ENCODE measurements at regions not wholly inside any gene's neighbourhood (a gene's known extent, or its start where the extent isn't known, plus 50 kb on each side); places are given as distances from the start of the nearest gene placed in this dataset.

DNA sequence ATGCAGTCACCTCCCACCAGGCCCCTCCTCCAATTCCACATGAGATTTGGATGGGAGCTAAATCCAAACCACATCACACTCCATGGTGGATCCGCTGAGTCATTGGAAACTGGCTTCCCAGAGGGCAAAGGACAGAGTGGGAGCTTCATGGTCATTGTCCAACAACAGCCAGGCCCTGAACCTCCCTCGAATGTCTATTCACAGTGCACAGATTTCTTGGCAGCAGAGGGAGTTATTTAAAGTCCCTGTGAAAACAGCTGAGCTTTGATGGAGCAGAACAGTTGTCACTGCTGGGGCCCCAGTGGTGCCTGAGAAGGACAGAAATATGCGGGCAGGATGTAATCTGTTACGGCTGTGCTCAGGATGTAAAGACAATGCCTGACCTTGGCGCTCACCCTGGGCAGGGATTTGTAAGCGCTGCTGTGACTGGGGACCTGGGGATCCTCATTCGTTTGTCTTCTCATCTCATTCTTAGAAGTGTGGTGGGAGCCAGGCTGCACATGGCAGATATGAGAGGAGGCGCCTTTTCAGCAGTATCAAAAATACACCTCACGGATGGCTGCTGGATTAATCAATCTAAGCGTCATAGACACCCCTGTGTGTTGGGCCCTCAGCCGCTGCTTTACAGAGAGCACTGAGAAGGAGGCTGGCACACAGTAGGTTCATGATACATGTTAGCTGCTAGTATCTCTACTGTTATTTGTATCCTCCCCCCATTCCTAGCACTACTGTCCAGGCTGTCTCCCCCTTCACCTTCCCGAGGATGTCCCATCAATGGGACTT lies 439.4 kb downstream of the PTPRU start:
- ChIA-PET CTCF (no interaction called here), RAD21 (ENCODE audit: low non-redundant PET in 1 of 2, low total read pairs in 2 of 2, uncharacterized antibody in 2 of 2, unreplicated experiment in 2 of 2) (no interaction called here), POLR2A (no interaction called here)
- Histone ChIP-seq H3K79me2 (ENCODE audit: insufficient read depth, low read length) (no peaks in the 10 kb centered on the region), H3K9me3 (ENCODE audit: control insufficient read depth in 1 of 2, insufficient read depth in 1 of 2, low read depth in 1 of 2, low read length in 2 of 2) (no peaks in the 10 kb centered on the region), H4K20me1 (ENCODE audit: insufficient read depth) (no peaks in the 10 kb centered on the region), H2AFZ (ENCODE audit: low read depth, low read length, poor library complexity, severe bottlenecking) (no peak overlapping the region), H3K36me3 (ENCODE audit: control insufficient read depth in 1 of 2, insufficient read depth in 2 of 2, low read length in 2 of 2) (no peaks in the 10 kb centered on the region), H3K27me3 (ENCODE audit: insufficient read depth, low read length) (no peaks in the 10 kb centered on the region), H3K4me1 (ENCODE audit: control insufficient read depth in 1 of 2, insufficient read depth in 2 of 2, low read length in 2 of 2) (peaks cover 0 to 8% of the 10 kb centered on the region in 2 experiments; a peak in 1 of 4 replicates), H3K9me2 (ENCODE audit: insufficient read depth) (no peaks in the 10 kb centered on the region), H3K4me2 (ENCODE audit: low read length) (no peak overlapping the region), H3K9ac (ENCODE audit: low read length) (no peak overlapping the region), H3K27ac (ENCODE audit: low read depth, low read length) (no peak overlapping the region), H3K4me3 (replicated peaks in 1 of 2; ENCODE audit: low read depth in 1 of 2, low read length in 2 of 2) (no peak overlapping the region)
- ATAC-seq = no peak
- BruUV-seq (replicated peaks) = no TSS peak
- no peak for DNase-seq (ENCODE audit: low read depth, low spot score)
- intact Hi-C loops (cut with micrococcal nuclease) = no loop called here
- no peak for TF ChIP-seq YY1 (IDR thresholded peaks at IDR 0.05; ENCODE audit: extremely low read depth, insufficient replicate concordance, low read depth, low read length)
- TF ChIP-seq, protein P1, sequence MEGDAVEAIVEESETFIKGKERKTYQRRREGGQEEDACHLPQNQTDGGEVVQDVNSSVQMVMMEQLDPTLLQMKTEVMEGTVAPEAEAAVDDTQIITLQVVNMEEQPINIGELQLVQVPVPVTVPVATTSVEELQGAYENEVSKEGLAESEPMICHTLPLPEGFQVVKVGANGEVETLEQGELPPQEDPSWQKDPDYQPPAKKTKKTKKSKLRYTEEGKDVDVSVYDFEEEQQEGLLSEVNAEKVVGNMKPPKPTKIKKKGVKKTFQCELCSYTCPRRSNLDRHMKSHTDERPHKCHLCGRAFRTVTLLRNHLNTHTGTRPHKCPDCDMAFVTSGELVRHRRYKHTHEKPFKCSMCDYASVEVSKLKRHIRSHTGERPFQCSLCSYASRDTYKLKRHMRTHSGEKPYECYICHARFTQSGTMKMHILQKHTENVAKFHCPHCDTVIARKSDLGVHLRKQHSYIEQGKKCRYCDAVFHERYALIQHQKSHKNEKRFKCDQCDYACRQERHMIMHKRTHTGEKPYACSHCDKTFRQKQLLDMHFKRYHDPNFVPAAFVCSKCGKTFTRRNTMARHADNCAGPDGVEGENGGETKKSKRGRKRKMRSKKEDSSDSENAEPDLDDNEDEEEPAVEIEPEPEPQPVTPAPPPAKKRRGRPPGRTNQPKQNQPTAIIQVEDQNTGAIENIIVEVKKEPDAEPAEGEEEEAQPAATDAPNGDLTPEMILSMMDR (IDR thresholded peaks at IDR 0.05 in 2 of 3, conservative IDR thresholded peaks at IDR 0.05 in 1 of 3; ENCODE audit: borderline replicate concordance in 1 of 3, insufficient read depth in 1 of 3, low read depth in 2 of 3, low read length in 2 of 3) = no peak
- TF ChIP-seq CBX3 (IDR thresholded peaks at IDR 0.05; ENCODE audit: low read depth) = no peak
- TF ChIP-seq, protein P2, sequence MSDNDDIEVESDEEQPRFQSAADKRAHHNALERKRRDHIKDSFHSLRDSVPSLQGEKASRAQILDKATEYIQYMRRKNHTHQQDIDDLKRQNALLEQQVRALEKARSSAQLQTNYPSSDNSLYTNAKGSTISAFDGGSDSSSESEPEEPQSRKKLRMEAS (IDR thresholded peaks at IDR 0.05) = no peak
- TF ChIP-seq SRF (IDR thresholded peaks at IDR 0.05; ENCODE audit: low read depth) = no peak
- TF ChIP-seq SIN3A (IDR thresholded peaks at IDR 0.05; ENCODE audit: low read depth) = no peak
- no peak for TF ChIP-seq EGR1 (IDR thresholded peaks at IDR 0.05; ENCODE audit: low read depth)
- TF ChIP-seq ELF1 (IDR thresholded peaks at IDR 0.05; ENCODE audit: borderline replicate concordance, low read depth) = no peak
- TF ChIP-seq FOSL1 (IDR thresholded peaks at IDR 0.05; ENCODE audit: low read depth) = no peak
- TF ChIP-seq SP1 (IDR thresholded peaks at IDR 0.05; ENCODE audit: low read depth) = no peak
- TF ChIP-seq EZH2phosphoT487 (IDR thresholded peaks at IDR 0.05; ENCODE audit: borderline replicate concordance) = no peak
- TF ChIP-seq, protein P3, sequence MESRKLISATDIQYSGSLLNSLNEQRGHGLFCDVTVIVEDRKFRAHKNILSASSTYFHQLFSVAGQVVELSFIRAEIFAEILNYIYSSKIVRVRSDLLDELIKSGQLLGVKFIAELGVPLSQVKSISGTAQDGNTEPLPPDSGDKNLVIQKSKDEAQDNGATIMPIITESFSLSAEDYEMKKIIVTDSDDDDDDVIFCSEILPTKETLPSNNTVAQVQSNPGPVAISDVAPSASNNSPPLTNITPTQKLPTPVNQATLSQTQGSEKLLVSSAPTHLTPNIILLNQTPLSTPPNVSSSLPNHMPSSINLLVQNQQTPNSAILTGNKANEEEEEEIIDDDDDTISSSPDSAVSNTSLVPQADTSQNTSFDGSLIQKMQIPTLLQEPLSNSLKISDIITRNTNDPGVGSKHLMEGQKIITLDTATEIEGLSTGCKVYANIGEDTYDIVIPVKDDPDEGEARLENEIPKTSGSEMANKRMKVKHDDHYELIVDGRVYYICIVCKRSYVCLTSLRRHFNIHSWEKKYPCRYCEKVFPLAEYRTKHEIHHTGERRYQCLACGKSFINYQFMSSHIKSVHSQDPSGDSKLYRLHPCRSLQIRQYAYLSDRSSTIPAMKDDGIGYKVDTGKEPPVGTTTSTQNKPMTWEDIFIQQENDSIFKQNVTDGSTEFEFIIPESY (IDR thresholded peaks at IDR 0.05; ENCODE audit: extremely low read depth, insufficient replicate concordance, low read length) = no peak

Measured in HCT116 (cell line).